ENCODE measurements at regions not wholly inside any gene's neighbourhood (a gene's known extent, or its start where the extent isn't known, plus 50 kb on each side); places are given as distances from the start of the nearest gene placed in this dataset.

DNA sequence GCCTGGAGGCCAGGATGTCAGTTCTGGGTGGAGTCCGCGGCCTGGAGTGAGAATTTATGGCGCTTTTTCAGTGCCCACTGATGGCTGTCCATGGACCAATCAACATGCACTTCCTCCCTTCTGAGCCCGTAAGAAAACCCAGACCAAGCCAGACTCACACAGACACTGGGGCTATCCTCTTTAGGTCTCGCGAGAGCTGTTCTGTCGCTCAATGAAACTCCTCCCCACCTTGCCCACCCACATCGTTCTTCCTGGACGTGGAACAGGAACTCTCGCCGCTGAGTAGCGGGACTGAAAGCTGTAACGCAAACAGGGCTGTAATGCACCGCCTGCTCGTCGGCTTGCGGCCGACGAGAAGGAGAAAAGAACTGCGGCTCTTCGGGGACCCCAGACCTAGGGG lies 833.0 kb upstream of the CADM2 start:
- no TSS peak for BruUV-seq (replicated peaks)
- Histone ChIP-seq H4K20me1 (ENCODE audit: control insufficient read depth, insufficient read depth) (no peaks in the 10 kb centered on the region), H3K4me1 (ENCODE audit: control insufficient read depth, insufficient read depth, low read length) (no peaks in the 10 kb centered on the region), H2AFZ (ENCODE audit: control insufficient read depth, low read depth, low read length) (no peak overlapping the region), H3K4me2 (ENCODE audit: control insufficient read depth, insufficient read depth) (no peak overlapping the region), H3K9ac (ENCODE audit: control insufficient read depth, insufficient read depth, low read length) (no peak overlapping the region), H3K79me2 (ENCODE audit: control insufficient read depth, insufficient read depth, low read length) (no peaks in the 10 kb centered on the region), H3K27ac (ENCODE audit: control insufficient read depth, insufficient read depth) (no peak overlapping the region), H3K27me3 (replicated peaks in 1 of 2; ENCODE audit: control insufficient read depth in 2 of 2, insufficient read depth in 2 of 2, low read length in 1 of 2) (no peaks in the 10 kb centered on the region), H3K36me3 (ENCODE audit: control insufficient read depth in 2 of 2, insufficient read depth in 2 of 2, low read length in 1 of 2) (no peaks in the 10 kb centered on the region), H3K9me3 (replicated peaks; ENCODE audit: control insufficient read depth, insufficient read depth, low read length) (no peaks in the 10 kb centered on the region), H3K4me3 (no peak overlapping the region)
- WGBS (ENCODE audit: insufficient coverage, insufficient replicate concordance, low lambda C conversion rate, missing lambda C conversion rate): 72% methylated on average over 21 of the region's 21 CpGs
- TF ChIP-seq, protein P1, sequence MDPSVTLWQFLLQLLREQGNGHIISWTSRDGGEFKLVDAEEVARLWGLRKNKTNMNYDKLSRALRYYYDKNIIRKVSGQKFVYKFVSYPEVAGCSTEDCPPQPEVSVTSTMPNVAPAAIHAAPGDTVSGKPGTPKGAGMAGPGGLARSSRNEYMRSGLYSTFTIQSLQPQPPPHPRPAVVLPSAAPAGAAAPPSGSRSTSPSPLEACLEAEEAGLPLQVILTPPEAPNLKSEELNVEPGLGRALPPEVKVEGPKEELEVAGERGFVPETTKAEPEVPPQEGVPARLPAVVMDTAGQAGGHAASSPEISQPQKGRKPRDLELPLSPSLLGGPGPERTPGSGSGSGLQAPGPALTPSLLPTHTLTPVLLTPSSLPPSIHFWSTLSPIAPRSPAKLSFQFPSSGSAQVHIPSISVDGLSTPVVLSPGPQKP (IDR thresholded peaks at IDR 0.05; ENCODE audit: low read depth, low read length): no peak
- TF ChIP-seq EGR1 (IDR thresholded peaks at IDR 0.05; ENCODE audit: borderline replicate concordance in 1 of 2, low read depth in 2 of 2, low read length in 2 of 2) (no peak), STAT3 (IDR thresholded peaks at IDR 0.05; ENCODE audit: low read depth, low read length) (no peak), SIN3A (IDR thresholded peaks at IDR 0.05; ENCODE audit: low read depth, low read length) (no peak), NFIC (IDR thresholded peaks at IDR 0.05; ENCODE audit: low read depth, low read length) (no peak), EZH2 (IDR thresholded peaks at IDR 0.05; ENCODE audit: borderline replicate concordance, control insufficient read depth, low read depth, low read length) (no peak), HCFC1 (IDR thresholded peaks at IDR 0.05; ENCODE audit: low read length) (no peak), TAF1 (IDR thresholded peaks at IDR 0.05; ENCODE audit: borderline replicate concordance, low read depth, low read length) (no peak), ZBED1 (IDR thresholded peaks at IDR 0.05; ENCODE audit: borderline replicate concordance) (no peak)
- TF ChIP-seq, protein P2, sequence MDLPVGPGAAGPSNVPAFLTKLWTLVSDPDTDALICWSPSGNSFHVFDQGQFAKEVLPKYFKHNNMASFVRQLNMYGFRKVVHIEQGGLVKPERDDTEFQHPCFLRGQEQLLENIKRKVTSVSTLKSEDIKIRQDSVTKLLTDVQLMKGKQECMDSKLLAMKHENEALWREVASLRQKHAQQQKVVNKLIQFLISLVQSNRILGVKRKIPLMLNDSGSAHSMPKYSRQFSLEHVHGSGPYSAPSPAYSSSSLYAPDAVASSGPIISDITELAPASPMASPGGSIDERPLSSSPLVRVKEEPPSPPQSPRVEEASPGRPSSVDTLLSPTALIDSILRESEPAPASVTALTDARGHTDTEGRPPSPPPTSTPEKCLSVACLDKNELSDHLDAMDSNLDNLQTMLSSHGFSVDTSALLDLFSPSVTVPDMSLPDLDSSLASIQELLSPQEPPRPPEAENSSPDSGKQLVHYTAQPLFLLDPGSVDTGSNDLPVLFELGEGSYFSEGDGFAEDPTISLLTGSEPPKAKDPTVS (IDR thresholded peaks at IDR 0.05; ENCODE audit: low read depth, low read length): no peak
- TF ChIP-seq, protein P3, sequence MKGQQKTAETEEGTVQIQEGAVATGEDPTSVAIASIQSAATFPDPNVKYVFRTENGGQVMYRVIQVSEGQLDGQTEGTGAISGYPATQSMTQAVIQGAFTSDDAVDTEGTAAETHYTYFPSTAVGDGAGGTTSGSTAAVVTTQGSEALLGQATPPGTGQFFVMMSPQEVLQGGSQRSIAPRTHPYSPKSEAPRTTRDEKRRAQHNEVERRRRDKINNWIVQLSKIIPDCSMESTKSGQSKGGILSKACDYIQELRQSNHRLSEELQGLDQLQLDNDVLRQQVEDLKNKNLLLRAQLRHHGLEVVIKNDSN (IDR thresholded peaks at IDR 0.05; ENCODE audit: borderline replicate concordance, extremely low read length, insufficient read depth, low read depth, low read length): no peak
- TF ChIP-seq, protein P4, sequence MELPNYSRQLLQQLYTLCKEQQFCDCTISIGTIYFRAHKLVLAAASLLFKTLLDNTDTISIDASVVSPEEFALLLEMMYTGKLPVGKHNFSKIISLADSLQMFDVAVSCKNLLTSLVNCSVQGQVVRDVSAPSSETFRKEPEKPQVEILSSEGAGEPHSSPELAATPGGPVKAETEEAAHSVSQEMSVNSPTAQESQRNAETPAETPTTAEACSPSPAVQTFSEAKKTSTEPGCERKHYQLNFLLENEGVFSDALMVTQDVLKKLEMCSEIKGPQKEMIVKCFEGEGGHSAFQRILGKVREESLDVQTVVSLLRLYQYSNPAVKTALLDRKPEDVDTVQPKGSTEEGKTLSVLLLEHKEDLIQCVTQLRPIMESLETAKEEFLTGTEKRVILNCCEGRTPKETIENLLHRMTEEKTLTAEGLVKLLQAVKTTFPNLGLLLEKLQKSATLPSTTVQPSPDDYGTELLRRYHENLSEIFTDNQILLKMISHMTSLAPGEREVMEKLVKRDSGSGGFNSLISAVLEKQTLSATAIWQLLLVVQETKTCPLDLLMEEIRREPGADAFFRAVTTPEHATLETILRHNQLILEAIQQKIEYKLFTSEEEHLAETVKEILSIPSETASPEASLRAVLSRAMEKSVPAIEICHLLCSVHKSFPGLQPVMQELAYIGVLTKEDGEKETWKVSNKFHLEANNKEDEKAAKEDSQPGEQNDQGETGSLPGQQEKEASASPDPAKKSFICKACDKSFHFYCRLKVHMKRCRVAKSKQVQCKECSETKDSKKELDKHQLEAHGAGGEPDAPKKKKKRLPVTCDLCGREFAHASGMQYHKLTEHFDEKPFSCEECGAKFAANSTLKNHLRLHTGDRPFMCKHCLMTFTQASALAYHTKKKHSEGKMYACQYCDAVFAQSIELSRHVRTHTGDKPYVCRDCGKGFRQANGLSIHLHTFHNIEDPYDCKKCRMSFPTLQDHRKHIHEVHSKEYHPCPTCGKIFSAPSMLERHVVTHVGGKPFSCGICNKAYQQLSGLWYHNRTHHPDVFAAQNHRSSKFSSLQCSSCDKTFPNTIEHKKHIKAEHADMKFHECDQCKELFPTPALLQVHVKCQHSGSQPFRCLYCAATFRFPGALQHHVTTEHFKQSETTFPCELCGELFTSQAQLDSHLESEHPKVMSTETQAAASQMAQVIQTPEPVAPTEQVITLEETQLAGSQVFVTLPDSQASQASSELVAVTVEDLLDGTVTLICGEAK (IDR thresholded peaks at IDR 0.05; ENCODE audit: borderline replicate concordance): no peak
- TF ChIP-seq, protein P5, sequence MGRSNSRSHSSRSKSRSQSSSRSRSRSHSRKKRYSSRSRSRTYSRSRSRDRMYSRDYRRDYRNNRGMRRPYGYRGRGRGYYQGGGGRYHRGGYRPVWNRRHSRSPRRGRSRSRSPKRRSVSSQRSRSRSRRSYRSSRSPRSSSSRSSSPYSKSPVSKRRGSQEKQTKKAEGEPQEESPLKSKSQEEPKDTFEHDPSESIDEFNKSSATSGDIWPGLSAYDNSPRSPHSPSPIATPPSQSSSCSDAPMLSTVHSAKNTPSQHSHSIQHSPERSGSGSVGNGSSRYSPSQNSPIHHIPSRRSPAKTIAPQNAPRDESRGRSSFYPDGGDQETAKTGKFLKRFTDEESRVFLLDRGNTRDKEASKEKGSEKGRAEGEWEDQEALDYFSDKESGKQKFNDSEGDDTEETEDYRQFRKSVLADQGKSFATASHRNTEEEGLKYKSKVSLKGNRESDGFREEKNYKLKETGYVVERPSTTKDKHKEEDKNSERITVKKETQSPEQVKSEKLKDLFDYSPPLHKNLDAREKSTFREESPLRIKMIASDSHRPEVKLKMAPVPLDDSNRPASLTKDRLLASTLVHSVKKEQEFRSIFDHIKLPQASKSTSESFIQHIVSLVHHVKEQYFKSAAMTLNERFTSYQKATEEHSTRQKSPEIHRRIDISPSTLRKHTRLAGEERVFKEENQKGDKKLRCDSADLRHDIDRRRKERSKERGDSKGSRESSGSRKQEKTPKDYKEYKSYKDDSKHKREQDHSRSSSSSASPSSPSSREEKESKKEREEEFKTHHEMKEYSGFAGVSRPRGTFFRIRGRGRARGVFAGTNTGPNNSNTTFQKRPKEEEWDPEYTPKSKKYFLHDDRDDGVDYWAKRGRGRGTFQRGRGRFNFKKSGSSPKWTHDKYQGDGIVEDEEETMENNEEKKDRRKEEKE (IDR thresholded peaks at IDR 0.05): no peak
- ChIA-PET POLR2A (no interaction called here), CTCF (no interaction called here), SMC1A (ENCODE audit: uncharacterized antibody, unreplicated experiment) (no interaction called here), RAD21 (ENCODE audit: unreplicated experiment) (no interaction called here)
- intact Hi-C loops (cut with micrococcal nuclease; ENCODE audit: unreplicated experiment): no loop called here
- in situ Hi-C loops (cut with MboI): no loop called here
- FAIRE-seq (no peak), DNase-seq (ENCODE audit: low read depth, low spot score) (no peak), ATAC-seq (no peak)

Measured in GM12878 (cell line).